Activated CD8-positive, alpha-beta memory T cell treated with anti-CD3 and anti-CD28 coated beads, Interleukin-2, amount 50 U/mL, for 1 hour (primary cell): ENCODE measurements at regions not wholly inside any gene's neighbourhood (a gene's known extent, or its start where the extent isn't known, plus 50 kb on each side); places are given as distances from the start of the nearest gene placed in this dataset.

Experiments
- DNase-seq: peaks from one replicate; pipeline ENCODE4 v3.0.0-alpha.2; 2020; ENCODE audit errors: extremely low read depth

DNA sequence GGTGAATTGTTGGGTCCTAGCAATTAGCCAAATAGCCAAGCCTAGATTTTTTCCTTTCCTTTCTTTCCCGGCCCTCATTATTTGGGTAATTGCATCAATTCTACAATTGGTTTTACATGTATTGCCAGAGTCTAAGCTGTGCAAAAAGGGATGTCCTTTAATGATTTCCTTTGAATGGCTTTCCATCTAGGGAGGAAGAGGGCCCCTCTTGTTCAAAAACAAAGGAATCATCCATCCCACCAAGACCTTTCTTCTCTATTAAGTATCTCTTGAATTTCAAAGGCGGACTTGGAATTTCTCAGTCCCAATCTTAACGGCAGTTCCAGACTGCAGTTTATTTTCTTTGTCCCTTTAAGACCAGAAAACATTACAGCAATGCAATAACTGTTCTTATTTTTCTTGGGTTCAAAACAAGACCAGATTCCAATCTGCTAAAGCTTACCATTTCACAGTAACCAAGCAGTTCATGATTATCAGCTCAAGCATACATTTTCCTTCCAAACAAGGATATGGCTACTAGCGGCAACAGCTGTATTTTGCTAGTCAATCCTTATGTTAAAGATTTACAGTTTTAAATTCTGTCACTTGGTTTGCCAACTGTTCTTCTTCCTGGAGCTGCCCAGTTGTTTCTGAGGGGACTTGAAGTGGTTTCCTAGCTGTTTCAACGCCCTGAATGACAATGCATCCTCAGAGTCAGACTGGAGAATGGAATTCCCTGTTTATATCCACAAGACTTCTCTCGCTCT lies 91.4 kb upstream of the LRIG1 start:
- DNase-seq: no peak

- DNase-seq: no peak
Observed at GRCh38 chr3:66592927-66593625, 92.3 kb upstream of the LRIG1 start.

GRCh38 chr3:66593978-66594377 lies 93.2 kb upstream of the LRIG1 start:
- DNase-seq: no peak

DNA sequence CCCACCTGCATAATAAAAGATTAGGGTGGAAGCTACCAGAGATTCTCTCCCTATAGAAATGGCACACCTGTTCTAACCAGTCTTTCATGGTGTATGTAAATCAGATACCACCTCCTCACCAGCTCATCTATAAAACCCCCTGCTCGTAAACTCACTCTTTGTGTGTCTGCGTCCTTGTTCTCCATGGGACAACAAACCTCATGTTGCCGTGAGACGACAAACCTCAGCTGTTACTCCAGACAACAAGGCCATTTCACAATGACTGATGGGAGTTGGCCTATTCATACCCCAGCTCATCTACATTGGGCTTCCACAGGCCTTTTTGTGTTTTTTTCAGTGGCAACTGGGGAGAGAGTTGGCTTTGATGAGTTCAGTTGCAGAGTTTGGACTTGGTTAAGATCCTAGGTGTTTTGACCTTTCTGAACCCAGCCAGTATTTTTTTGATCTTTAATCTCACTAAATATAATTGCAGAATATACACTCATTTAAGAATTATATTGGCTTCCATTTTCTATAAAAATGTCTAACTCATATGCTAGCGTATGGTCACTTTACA lies 96.6 kb upstream of the LRIG1 start:
- no peak for DNase-seq

GRCh38 chr3:66598168-66598567 lies 97.3 kb upstream of the LRIG1 start:
- DNase-seq: no peak

GRCh38 chr3:66602237-66602636 lies 101.4 kb upstream of the LRIG1 start:
- DNase-seq: no peak

DNA sequence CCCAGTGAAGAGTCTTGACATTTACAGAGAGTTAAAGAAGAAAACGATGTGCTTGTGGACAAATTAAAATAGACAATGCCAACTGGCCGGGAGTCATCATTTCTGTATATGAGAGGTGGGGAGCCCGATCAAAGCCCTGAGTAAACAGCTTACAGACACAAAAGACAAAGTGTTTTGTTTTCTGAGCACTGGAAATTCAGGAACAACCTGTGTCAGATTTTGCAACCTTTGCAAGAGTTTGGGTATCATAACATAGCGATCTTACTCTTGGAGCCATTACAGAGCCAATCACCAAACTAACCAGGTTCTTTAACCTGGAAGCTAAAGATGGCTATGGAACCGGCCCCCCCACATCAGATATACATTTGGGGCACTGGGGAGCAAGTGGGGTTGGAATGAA lies 101.9 kb upstream of the LRIG1 start:
- no peak for DNase-seq

GRCh38 chr3:66603151-66603611 lies 102.4 kb upstream of the LRIG1 start:
- DNase-seq: no peak

GRCh38 chr3:66604481-66604880 lies 103.7 kb upstream of the LRIG1 start:
- no peak for DNase-seq

- DNase-seq: no peak
Observed at GRCh38 chr3:66606126-66606525, 105.3 kb upstream of the LRIG1 start.

DNA sequence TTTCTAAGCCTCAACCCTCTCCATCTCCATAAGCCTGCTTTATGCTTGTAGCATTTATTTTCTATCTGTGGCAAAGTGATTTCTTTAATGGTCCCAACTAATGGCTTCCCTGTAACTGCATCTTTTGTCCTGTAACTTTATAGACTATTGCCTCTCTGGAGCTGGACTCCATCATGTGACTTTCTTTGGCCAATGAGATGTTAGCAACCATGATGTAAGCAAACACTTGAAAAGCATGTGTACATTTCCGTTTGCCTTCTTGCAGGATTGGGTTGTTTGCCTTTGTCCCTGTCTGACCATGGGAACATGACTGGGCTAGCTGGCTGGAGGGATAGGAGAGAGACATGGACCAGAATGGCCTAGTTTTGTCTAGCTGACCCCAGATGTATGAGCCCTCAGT lies 106.0 kb upstream of the LRIG1 start:
- no peak for DNase-seq

DNA sequence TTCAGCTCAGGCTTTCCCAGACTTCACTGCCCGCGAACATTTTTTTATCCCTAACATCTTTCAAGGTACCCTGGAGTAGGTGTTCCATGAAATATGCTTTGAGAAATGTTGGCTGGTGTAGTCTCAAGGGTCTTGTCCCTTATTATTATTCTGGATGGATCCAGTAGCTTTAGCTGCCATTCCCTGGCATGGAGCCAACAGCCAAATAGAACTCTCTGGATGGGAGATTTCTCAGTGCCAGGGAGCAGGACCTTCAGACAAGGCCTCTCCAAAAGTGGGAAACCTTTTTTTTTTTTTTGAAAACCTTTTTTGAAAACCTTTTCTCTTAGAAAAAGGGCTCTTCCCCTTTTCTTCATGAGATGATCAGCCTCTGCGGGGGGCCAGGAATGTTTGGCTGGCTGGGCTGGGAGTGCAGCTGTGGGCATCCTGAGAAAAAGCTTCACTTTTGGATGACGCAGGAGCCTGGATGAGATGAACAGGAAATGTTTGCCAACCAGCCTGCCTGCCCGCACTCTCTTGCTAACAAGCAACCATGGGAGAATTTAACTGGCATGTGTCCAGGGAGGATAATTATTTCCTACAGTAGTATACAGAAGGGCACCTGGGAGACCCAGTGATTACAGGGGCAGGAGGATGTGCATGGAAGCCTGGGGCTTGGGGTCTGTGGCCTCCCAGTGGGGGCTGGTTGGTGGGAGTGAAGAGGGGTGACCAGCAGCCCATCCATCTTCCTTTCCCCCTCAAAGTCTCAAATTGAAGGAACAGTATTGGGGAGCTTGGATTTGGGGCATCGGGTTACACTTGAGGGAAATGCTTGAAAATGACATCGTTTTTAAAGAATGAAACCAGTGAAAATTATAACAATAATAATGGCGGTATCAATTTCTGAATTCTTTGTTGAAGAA lies 109.1 kb upstream of the LRIG1 start:
- DNase-seq: no peak

DNA sequence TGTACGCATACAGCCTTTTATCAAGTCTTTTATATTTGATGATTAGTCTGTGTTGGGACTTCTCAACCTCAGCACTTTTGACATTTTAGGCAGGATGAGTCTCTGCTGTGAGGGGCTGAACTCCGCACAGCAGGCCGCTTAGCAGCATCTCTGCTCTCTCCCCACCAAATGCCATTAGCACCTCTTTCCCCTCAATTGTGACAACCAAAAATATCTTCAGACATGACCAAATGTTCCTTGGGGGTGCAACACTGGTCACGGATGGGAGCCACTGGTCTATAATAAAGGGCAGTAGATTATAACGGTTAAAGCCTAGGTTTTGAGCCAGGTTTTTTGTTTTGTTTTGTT lies 109.7 kb upstream of the LRIG1 start:
- DNase-seq: no peak

- no peak for DNase-seq
Observed at GRCh38 chr3:66615643-66616301, 115.0 kb upstream of the LRIG1 start.

GRCh38 chr3:66617351-66617750 lies 116.5 kb upstream of the LRIG1 start:
- DNase-seq: no peak

DNA sequence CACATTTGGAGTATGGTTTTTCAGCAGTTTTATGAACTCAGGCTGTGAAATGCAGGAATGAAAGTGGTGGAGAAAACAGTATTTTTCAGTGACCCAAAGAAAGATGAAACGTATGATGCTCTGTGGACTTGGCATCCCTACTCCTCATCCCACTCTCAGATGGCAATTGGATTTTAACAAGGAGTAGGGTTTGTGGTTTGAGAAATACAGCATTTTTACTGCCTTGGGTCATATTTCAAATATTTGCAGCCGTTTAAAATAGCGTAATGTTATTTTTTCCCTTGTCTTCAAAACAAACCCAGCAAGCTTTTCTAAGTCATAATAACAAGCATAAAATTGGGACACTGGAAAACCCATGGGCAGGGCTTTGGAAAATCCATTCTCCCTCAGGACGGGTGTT lies 117.2 kb upstream of the LRIG1 start:
- DNase-seq: no peak

DNA sequence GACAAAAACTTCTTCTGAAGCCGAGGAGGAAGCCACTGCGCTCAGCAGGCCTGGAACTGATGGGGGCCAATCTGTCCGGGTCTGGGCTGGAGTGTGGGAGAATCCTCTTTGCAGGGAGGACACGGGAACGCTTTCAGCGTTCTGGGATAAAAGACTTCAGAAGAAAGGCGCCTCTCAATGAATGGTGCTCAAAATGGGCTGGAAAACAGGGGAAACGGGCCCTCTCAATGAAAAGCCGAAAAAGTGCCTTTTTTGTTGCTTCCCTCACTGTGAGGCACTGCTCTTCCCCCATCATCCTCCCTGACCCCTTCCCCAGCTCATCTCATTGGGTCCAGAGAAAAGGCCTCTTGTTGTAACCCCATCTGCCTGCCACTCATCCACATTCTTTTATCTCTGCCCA lies 119.5 kb upstream of the LRIG1 start:
- no peak for DNase-seq

GRCh38 chr3:66622756-66623457 lies 122.1 kb upstream of the LRIG1 start:
- DNase-seq: no peak

GRCh38 chr3:66625505-66626216 lies 124.8 kb upstream of the LRIG1 start:
- no peak for DNase-seq
